ENCODE measurements at regions not wholly inside any gene's neighbourhood (a gene's known extent, or its start where the extent isn't known, plus 50 kb on each side); places are given as distances from the start of the nearest gene placed in this dataset.

DNA sequence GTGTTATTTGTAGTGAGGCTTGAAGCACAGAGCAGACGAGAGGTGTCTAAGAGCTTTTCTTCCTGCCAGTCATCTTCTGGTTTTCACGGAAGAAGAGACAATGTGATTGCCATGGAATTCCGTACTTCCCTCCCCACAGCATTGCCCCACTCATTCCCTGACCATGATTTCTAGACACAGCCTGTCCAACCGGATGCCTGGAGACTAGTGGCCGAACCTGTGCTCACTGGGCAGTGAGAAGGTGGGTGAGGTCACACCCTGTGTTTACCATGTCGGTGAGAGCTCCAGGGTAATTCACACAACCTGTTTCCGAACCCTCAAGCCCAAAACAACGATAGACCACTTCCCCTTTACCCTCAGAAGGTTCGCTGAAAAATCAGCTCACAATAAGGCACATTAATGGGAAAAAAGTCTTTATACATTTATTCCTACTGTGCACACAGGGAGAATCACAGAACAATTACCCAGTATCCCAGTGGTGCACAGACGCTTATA, 271.9 kb upstream of the FMN2 start:
- no peak for DNase-seq (ENCODE audit: low read depth)

DNA sequence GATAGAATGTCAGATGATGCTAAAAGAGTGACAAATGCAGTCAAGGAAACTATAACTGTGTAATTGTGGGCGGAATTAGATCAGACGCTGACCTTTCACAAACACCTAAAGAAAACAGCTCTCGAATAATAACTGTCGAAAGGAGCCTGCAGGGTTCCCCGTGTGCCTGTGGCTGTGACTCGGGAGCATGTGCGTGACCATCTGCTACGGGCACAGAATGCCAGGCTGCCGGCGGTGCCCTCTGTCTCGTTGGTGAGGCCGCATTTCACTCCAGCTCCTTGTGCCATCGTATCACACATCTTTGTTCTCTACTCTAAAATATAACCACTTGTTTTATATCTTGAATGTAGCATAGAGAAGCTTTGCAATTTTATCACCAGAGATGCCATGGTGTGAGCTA, 267.8 kb upstream of the FMN2 start:
- DNase-seq (ENCODE audit: low read depth), result no peak

DNA sequence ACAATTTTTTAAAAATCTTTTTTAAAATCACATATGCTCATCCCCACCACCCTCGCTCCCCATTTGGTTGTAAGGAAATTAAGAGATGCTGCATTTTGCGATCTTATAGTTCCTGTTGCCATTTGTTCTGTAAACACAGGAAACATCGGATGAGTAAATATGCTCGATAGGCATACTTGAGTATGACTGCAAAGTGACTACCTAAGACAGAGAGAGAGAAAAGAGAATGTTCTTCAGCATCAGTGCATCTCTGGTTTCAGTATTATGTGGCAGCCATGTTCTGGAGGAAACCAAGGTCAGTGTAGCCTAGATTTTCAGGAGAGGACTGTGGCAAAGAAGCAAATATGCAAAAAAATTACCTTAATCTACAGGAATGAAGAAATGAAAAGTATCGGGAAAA, 265.5 kb upstream of the FMN2 start:
- no peak for DNase-seq (ENCODE audit: low read depth)

DNA sequence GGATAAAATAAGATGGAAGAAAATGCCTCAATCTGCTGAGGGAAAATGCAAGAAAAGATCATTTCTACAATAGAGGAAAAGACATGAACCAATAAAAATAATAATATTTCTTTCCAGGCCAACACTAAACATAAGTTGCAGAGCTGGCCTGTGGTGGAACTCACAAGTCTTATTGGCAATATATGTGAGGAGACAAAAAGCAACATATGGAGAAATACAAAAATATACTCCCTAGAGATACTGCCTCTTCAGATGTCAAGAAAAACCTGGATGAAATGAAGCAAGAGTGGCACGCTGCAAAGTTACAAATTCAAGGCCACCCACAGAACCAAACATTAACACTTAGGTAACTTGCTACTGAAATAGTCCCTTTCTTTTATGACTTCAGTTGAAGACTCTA, 264.9 kb upstream of the FMN2 start:
- DNase-seq (ENCODE audit: low read depth), result no peak

DNA sequence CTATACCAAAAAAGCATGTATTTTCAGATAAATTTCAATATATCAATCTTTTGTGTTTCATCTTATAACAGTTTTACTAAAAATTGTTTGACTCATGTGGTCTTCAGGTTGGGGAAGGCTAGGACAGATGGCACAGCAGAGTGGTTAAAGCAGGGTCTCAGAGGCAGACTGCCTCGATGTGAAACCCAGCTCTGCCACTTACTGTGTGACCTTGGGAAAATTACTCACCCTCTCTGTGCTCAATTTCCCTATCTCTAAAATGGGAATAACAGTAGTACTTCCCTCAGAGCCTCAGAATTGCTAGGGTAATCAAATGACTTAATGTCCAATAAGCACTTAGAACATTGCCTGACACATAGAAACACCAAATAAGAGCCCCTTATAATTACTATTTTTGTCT, 262.1 kb upstream of the FMN2 start:
- no peak for DNase-seq (ENCODE audit: low read depth)

DNA sequence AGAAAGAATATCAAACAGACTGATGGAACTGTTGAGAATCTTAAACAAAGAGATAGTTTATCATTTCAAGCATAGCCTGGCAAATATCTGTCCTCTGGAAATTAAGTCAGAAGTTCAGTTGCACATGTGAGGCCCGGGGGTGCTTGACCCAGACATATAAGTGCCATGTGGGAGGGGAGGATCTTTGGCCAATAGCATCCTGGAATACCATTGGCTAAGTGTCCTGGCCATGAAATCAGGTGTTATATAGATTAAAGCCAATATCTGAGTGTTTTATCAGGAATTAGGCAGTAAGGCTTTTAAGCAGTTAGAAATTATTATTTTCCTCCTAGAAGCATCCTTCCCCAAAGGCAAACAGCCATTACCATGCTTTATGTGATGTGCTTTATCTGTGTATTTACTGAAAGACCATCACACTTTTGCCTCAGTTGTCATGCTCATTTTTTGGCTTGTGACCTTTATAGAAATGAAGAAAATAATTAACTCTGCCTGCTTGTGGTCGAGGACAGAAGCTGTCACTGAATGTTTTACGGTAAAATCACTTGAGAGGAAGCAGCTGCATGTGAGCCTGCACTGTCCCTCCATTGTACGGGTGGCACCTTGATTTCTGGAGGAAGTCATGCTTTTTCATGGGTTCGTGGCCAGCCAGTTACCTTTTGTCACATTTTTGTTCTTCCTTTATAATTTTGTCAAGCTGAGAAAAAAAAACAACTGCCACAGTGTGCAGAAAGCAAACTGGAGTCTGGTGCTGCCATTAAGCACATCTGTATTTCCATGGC, 259.9 kb upstream of the FMN2 start:
- DNase-seq (ENCODE audit: low read depth), result no peak

DNA sequence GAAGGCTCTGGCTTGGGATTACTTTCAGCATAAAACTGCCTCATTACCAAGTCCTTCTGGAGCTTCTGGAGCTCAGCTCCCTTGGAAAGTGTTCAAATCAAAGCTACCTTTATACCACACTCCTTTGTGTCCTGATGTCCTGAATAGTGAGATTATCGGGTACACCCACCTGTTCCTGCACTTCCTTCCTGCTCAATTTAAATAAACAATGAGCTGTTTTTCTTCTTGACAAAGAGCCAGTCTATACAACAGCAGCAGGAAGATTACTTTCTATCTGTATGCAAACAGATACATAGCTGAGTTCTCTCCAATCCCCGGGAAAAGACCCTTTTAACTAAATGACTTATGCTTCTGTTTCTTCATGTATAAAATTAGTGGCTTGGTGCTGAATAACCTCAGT, 258.0 kb upstream of the FMN2 start:
- DNase-seq (ENCODE audit: low read depth), result no peak

DNA sequence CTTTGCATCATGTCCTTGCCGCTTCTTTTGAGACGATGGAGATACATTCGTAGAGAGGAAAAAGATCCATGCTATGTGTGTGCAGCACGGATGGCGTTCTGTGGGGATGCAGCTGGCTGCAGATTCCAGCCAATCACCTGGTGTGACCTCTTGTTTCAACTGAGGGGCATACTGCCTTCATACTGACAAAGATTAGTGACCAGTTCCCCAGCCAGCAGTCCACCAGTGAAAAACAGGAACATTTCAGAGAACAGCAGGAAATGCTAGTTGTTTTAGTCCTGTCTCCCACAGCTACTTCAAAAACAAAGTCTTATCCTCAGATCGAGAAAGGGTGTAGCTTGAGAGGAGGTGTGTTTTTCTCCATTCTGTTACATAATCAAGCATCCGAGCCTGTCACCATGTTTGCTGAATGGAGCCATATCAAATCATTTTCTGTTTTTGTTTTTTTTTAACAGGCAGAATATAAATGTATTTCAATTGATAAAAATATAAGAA, 255.7 kb upstream of the FMN2 start:
- no peak for DNase-seq (ENCODE audit: low read depth)

DNA sequence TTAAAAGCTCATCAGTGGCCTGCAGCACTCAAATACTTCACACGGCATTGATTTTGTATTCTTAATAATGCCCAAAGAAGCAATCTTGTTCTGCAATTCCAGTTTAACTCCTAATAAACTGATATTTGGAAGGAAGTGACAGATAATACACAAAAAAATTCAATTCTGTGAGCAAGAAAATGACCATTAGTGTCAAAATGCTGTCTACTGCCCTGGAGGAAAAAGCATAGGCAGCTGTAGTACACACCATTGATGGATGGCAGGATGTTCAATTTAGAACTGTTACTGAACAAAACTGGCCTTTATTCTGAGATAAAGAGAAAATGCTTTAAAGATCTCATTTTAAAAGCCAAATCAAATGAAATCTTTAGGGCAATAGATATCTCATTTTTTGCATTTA, 251.3 kb upstream of the FMN2 start:
- no peak for DNase-seq (ENCODE audit: low read depth)

DNA sequence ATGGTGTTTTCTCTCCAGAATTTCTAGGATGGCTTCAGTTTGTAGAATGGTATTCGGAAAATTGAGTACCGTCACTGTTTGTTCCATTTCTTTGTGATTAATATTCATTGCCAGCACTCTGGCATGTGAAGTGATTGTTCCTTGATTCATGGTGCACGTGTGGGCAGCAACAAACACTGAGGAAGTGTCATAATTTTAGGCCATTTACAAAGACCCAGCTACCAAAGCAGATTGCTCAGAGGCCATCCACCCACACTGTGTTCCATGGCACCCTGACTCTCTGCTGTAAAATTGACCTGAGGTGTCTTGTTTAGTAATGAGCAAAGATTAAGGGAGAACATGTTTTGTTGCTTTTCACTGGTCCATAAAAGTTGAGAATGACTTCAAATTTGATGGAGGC, 250.9 kb upstream of the FMN2 start:
- DNase-seq (ENCODE audit: low read depth), result no peak

DNA sequence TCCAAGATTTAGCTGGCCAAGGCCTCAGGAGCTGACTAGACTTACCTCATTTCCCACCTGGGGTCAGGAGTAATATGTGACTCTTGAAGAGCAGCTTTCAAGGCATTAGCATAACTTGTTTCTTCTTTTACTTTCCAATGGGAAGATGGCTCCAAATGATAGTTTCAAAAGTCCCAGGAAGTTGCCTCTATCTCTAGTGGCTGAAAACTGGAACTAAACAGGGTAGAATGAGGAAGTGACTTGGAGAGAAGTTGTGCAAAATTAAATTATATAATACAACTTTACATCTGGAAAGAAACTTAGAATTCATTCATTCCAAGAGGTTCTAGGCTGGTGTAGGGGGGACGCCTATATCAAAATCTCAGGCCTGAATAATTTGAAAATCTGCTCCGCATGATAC, 250.1 kb upstream of the FMN2 start:
- DNase-seq (ENCODE audit: low read depth), result no peak

DNA sequence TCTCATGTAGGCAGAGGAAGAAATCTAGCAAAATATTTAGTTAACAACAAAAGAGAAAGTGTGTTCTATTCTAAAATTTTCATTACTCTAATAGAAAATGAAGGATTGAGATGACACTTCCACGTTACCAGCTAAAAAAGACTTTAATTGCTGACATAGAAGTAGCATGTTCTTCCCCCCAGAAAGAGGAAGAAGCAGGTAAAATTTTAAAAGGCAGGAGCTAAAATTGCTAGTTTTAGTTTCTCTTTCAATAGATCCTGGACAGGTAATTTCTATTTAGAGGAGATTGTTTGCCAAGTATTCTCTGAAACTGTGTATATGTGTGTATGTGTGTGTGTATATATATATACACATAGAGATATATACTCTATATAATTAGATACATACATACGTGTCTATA, 248.1 kb upstream of the FMN2 start:
- no peak for DNase-seq (ENCODE audit: low read depth)

DNA sequence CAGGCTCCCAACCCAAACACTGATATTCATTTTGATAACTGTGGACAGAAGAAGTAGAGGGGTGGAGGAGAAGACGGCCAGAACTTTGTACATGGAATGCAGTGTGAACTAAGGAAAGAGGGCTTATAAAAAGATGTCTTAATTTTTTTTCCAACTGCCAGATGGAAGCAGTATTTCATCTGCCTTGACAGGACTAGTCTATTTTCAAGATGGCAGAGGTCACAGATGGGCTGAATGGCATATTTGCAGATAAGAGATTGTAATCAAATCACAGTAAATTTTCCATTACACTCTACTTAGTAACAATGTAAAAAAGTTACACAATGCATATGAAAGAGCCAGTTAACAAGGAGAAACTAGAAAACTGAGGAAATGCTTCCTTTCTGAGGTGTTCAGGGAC, 246.8 kb upstream of the FMN2 start:
- DNase-seq (ENCODE audit: low read depth), result no peak

DNA sequence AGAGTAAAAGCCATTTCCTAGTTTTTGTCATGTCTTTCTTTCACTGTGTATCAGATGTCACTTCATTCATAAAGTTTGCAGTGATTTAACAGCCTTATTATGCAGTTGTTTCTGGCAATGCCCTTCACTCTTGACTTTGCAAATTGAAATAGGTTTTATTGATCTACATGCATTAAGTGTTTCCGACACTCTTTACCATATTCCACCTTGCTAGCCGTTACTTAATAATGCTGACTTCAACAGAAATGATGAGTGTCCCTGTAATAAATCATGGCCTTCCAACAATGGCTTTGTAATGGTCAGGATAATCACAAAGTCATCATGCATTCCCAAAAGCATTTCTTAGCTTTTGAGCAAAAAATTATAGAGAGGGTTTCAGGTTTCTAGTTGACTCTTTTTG, 236.8 kb upstream of the FMN2 start:
- DNase-seq (ENCODE audit: low read depth), result no peak

DNA sequence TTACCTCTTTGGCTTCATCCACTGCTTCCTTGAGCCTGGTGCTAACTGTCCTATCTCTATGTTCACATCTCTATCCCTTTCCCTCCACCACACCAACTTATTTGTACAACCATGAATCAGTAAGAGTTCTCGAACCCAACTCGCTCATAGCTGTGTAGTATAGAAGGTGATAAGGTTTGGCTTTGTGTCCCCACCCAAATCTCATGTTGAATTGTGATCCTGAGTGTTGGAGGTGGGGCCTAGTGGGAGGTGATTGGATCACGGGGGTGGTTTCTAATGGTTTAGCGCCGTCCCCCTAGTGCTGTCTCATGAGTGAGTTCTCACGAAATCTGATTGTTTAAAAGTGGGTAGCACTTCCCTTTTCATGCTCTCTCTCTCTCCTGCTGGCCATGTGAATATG, 235.6 kb upstream of the FMN2 start:
- DNase-seq (ENCODE audit: low read depth), result no peak

DNA sequence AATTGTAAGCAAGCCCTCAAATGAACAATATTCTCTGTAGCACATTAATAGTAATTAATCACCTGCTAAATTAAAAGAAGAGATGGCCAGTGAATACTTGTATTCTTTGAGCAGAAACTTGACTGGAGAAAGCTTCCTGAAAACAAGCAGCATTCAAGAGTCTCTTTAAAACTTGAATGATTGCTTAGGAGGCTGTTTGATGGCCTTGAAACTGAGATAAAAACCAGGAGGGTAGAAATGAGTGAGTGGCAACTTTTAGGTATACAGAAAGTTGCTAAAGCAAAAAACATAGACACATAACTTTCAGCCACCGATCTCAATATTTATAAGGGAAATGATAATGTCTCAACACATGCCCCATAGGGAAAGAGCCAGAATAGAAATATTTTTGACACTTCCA, 234.8 kb upstream of the FMN2 start:
- no peak for DNase-seq (ENCODE audit: low read depth)

DNA sequence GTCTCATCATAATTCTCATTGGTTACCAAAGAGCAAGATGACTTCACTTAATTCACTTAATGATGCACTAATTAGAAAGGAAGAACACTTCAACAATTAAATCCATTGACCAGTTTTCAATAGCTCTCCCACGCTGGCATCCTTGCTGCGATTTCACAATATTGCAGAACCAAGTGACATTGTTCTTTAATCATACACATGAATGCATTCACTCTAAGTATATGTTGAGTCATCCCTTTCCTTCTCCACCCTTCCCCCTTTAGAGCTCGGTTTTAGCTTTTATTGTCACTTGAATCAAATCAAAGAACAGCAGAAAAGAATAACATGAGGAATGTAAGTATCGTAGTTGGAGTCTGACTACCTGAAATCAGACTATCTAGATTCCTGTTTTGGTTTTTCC, 233.6 kb upstream of the FMN2 start:
- DNase-seq (ENCODE audit: low read depth), result no peak

DNA sequence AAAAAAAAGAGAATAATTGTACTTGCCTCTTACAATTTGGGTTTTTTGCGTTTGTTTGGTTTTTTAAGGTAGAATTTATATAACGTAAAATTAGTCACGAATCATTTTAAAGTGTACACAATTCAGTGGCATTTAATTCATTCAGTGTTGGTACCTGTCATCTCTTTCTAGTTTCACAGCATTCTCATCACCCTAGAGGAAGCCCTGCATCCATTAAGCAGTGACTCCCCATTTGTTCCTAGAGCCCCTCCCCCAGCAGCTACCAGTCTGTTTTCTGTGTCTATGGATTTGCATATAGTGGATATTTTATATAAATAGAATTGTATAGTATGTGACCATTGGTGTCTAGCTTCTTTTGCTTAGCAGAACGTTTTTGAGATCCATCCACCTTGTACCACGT, 233.2 kb upstream of the FMN2 start:
- DNase-seq (ENCODE audit: low read depth), result no peak

DNA sequence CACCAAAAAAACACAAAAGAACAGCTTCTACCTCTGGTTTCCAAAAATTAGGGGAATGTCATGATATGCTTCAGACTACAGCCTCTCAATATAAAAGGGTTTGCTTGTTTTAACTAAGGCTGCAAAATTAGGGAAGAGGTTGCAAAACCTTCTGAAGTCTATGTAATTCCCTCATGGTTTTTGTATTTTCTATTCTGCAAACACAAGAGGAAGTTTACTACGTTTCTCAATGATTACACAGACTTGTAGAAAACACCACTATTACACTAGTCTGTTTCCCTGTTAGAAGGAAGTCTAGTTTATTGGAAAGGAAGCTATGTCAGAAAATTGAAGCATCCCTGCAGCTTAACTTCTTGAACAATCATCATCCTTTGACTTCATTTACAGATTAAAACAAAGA, 229.7 kb upstream of the FMN2 start:
- DNase-seq (ENCODE audit: low read depth), result no peak

DNA sequence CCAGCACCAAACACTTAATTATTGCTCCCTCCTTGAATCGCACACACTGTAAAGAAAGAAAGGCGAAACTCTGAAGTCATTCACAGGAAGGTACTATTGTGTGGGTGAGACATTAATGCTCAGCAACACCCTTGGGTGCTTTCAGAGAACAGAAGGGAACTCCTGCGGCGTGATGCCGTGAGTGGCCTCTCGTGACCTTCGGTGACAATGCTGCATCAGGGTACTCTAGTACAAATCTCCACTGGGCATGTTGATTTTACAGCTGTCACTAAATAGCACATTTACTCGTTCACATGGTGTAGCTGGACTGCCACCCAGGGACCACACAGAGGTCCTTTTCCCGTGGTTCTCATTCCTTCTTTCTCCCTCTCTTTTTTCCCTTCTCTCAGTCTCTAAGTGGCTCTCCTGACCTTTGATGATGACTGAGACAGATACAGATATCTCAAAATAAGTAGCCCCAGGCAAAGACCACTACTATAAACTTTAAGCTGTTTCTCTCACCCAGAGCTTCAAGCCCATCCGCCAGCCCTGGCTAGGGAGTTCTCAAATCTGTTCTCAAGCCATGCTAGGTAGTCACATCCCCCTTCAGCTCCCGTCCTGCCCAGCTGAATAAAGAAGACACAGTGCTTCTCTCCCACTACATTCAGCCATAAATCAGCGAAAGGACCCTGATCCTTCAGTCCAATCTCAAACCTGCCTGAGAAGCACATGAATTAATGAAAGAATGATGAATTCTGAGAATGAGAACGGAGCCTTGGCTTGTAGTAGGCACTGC, 223.4 kb upstream of the FMN2 start:
- no peak for DNase-seq (ENCODE audit: low read depth)

DNA sequence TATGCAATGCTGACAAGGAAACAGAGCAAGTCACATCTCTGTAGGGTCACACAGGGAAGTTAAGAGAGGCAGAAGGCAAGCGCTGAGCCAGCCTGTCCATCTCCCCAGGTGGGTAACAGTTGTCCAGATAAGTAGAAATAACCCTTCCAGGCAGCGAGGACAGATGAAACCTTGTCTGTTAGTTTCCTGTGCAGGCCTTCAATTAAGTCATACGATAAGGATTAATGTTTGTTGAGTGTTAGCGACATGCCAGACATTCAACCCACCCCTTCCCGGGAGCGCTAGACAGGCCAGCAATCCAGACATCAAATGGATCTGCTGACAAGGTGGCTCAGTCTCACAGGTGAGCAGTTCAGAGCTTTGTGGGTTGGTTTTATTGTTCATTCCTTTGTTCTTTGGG, 221.5 kb upstream of the FMN2 start:
- no peak for DNase-seq (ENCODE audit: low read depth)

DNA sequence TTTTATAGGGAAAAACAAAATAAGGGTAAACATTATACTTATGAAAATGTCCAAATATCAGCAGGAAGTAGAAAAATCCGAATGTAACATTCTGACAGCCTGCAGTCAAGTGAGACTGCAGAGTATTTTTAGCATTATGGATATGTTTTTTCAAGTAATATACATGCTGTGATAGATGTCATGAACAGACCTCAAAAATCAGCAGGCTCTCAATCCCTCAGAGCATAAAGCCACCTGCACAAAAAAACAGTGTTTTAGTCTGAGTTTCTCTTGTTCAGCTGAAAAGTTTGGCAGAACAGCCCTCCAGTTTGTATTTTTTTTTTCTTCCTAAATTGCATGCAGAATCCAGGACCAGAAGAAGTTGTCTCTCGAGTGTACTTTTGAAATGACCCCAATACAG, 219.1 kb upstream of the FMN2 start:
- peak; percentile 39 for DNase-seq (ENCODE audit: low read depth)

DNA sequence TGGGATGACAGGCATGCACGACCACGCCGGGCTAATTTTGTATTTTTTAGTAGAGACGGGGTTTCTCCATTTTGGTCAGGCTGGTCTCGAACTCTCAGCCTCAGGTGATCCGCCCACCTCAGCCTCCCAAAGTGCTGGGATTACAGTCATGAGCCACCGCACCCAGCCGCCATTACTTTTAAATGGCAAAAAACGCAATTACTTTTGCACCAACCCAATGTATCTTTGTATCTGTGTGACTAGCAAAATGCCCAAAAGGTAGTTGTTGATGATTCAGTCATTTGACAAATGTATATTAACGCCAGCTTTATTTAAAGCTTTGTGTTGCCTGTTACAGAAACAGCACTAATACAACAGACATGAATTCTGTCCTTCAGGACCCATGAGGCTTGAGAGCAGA, 216.9 kb upstream of the FMN2 start:
- DNase-seq (ENCODE audit: low read depth), result no peak

Measured in forelimb muscle (tissue), 1 donor.